ENCODE measurements at regions not wholly inside any gene's neighbourhood (a gene's known extent, or its start where the extent isn't known, plus 50 kb on each side); places are given as distances from the start of the nearest gene placed in this dataset.

DNA sequence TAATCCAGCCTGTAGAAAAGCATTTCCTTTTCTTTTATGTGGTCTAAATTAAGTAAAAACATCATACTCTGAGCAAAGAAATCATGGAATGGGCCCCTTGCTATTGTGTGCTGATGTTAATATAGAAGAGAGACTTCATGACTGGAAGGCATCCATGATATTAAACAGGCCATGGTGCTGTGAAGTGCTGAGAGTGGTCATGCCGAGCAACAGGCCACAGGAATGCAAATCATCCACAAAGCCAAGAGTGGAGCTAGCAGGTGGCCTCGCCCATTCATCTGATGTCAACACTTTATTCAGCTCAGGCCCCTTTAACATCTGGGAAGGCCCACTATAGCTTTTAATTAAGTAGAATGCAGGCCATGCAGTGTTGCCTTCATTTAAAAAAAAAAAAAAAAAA, 115.2 kb upstream of the HMGCLL1 start:
- intact Hi-C loops (cut with micrococcal nuclease; ENCODE audit: unreplicated experiment) = no loop called here
- DNase-seq (ENCODE audit: low spot score) = peak; percentile 84
- no peaks in the 10 kb centered on the region for H3K9me3 ChIP-seq (ENCODE audit: low read depth, low read length, poor library complexity, severe bottlenecking)
- CTCF ChIA-PET = interaction anchor here (0.7 to 0.8 kb wide), 2 partner anchors 98 to 597 kb away, joined by 8 to 9 read pairs; no protein-coding TSS in a partner anchor
- TF ChIP-seq, protein P1, sequence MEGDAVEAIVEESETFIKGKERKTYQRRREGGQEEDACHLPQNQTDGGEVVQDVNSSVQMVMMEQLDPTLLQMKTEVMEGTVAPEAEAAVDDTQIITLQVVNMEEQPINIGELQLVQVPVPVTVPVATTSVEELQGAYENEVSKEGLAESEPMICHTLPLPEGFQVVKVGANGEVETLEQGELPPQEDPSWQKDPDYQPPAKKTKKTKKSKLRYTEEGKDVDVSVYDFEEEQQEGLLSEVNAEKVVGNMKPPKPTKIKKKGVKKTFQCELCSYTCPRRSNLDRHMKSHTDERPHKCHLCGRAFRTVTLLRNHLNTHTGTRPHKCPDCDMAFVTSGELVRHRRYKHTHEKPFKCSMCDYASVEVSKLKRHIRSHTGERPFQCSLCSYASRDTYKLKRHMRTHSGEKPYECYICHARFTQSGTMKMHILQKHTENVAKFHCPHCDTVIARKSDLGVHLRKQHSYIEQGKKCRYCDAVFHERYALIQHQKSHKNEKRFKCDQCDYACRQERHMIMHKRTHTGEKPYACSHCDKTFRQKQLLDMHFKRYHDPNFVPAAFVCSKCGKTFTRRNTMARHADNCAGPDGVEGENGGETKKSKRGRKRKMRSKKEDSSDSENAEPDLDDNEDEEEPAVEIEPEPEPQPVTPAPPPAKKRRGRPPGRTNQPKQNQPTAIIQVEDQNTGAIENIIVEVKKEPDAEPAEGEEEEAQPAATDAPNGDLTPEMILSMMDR (conservative IDR thresholded peaks at IDR 0.05; ENCODE audit: low read depth, low read length) = no peak
- no peak for TF ChIP-seq EZH2 (IDR thresholded peaks at IDR 0.05; ENCODE audit: borderline replicate concordance, low read depth, low read length, poor library complexity, severe bottlenecking)
- POLR2A ChIA-PET (ENCODE audit: low non-redundant PET) = no interaction called here
- H3K27ac ChIP-seq (ENCODE audit: low read depth, low read length, poor library complexity, severe bottlenecking) = no peak overlapping the region
- H3K4me3 ChIP-seq (ENCODE audit: low read depth, low read length, poor library complexity, severe bottlenecking) = no peak overlapping the region
- H3K27me3 ChIP-seq (replicated peaks; ENCODE audit: insufficient read depth, low read depth, low read length, poor library complexity) = no peaks in the 10 kb centered on the region
- H3K4me1 ChIP-seq (ENCODE audit: insufficient read depth, low read length, poor library complexity, severe bottlenecking) = peaks cover 20% of the 10 kb centered on the region
- BruUV-seq (replicated peaks) = no TSS peak
- no peaks in the 10 kb centered on the region for H3K36me3 ChIP-seq (ENCODE audit: insufficient read depth, low read length, poor library complexity, severe bottlenecking)

DNA sequence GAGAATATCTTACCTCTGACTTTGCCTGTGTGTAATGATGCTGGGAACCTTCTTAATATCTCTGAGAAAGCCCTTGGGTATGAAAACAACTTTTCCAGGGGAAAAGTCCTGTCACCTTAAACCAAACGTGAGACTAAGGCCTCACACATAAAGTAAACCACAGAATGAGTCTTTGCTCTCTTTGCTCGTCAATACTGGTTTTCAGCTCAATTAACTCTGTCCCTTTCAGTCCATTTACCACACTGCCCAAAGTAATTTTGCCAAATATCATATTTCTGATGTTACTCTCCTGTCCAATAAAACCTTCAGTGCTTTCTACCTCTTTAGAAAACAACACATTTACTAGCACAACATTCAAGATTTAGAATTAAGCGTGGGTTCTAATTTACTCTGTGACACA, 100.5 kb upstream of the HMGCLL1 start:
- Histone ChIP-seq H3K27me3 (replicated peaks; ENCODE audit: insufficient read depth, low read depth, low read length, poor library complexity) (no peaks in the 10 kb centered on the region), H3K9me3 (ENCODE audit: low read depth, low read length, poor library complexity, severe bottlenecking) (no peaks in the 10 kb centered on the region), H3K27ac (ENCODE audit: low read depth, low read length, poor library complexity, severe bottlenecking) (no peak overlapping the region), H3K4me1 (ENCODE audit: insufficient read depth, low read length, poor library complexity, severe bottlenecking) (peaks cover 7% of the 10 kb centered on the region), H3K4me3 (ENCODE audit: low read depth, low read length, poor library complexity, severe bottlenecking) (no peak overlapping the region), H3K36me3 (ENCODE audit: insufficient read depth, low read length, poor library complexity, severe bottlenecking) (no peaks in the 10 kb centered on the region)
- BruUV-seq (replicated peaks) = no TSS peak
- CTCF ChIA-PET = no interaction called here
- intact Hi-C loops (cut with micrococcal nuclease; ENCODE audit: unreplicated experiment) = no loop called here
- DNase-seq (ENCODE audit: low spot score) = no peak
- POLR2A ChIA-PET (ENCODE audit: low non-redundant PET) = interaction anchor here (0.6 kb wide), 1 partner anchor 30 kb away, joined by 5 read pairs; no protein-coding TSS in a partner anchor
- TF ChIP-seq, protein P1 (conservative IDR thresholded peaks at IDR 0.05; ENCODE audit: low read depth, low read length) = no peak
- TF ChIP-seq EZH2 (IDR thresholded peaks at IDR 0.05; ENCODE audit: borderline replicate concordance, low read depth, low read length, poor library complexity, severe bottlenecking) = no peak

DNA sequence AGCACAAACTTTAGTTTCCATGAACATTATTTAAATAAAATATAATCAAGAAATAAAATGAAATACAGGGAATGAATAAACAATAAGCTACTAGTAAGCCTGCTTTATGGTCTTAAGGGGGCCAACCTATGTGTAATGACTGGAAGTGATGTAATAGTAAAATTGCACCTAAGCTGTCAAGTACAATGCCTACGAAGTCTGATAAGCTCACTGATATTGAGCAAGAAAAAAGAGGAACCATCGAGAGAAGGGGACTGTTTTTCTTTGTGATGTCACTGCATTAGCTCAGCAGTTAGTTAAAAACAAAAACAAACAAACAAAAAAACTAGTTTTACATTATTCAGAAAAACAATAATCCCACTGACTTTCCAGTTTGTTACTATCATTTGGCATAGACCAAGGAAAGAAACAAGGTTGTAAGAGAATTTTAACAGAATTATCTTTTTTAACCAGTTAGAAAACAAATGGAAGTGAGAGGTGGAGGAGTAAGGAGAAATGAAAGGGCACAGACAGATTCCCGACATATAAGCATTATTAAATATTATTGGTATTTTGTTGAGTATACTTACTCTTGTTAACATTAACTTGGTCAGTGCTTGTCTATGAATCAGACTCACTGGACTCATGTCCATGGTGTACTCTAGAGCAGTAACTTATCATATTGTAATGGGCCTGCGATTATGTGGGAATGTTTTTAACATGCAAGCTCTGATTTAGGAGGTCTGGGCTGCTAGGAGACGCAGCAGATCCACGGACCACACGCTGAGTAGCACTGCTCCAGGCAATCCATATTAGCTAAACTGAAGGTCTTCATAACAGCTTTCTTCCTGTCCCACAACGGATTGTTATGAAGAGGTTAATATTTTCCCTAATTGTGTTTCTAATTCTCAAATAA, 99.6 kb upstream of the HMGCLL1 start:
- DNase-seq (ENCODE audit: low spot score) = peak; percentile 7
- no peak overlapping the region for H3K27ac ChIP-seq (ENCODE audit: low read depth, low read length, poor library complexity, severe bottlenecking)
- no peaks in the 10 kb centered on the region for H3K9me3 ChIP-seq (ENCODE audit: low read depth, low read length, poor library complexity, severe bottlenecking)
- TF ChIP-seq EZH2 (IDR thresholded peaks at IDR 0.05; ENCODE audit: borderline replicate concordance, low read depth, low read length, poor library complexity, severe bottlenecking) = no peak
- TF ChIP-seq, protein P1 (conservative IDR thresholded peaks at IDR 0.05; ENCODE audit: low read depth, low read length) = no peak
- POLR2A ChIA-PET (ENCODE audit: low non-redundant PET) = interaction anchor here (0.6 kb wide), 1 partner anchor 29 kb away, joined by 5 read pairs; no protein-coding TSS in a partner anchor
- CTCF ChIA-PET = no interaction called here
- no peak overlapping the region for H3K4me3 ChIP-seq (ENCODE audit: low read depth, low read length, poor library complexity, severe bottlenecking)
- H3K27me3 ChIP-seq (replicated peaks; ENCODE audit: insufficient read depth, low read depth, low read length, poor library complexity) = no peaks in the 10 kb centered on the region
- peaks cover 7% of the 10 kb centered on the region for H3K4me1 ChIP-seq (ENCODE audit: insufficient read depth, low read length, poor library complexity, severe bottlenecking)
- no peaks in the 10 kb centered on the region for H3K36me3 ChIP-seq (ENCODE audit: insufficient read depth, low read length, poor library complexity, severe bottlenecking)
- intact Hi-C loops (cut with micrococcal nuclease; ENCODE audit: unreplicated experiment) = no loop called here
- no TSS peak for BruUV-seq (replicated peaks)
